SK-N-SH (cell line): ENCODE measurements at regions not wholly inside any gene's neighbourhood (a gene's known extent, or its start where the extent isn't known, plus 50 kb on each side); places are given as distances from the start of the nearest gene placed in this dataset.

Experiments
- CTCF ChIP-seq: fragments of 200-600 bp; sonication (generic); IDR thresholded peaks from 2 replicates; pipeline ENCODE4 v1.6.1; 2017; ENCODE audit warnings: antibody characterized with exemption, mild to moderate bottlenecking, moderate library complexity
- EP300 ChIP-seq, 2 experiments: IDR thresholded peaks; 2 replicates each; pipeline versions ENCODE4 v1.4.0 to v1.6.1; 2012; ENCODE audit warnings: borderline replicate concordance in 1 of 2, low read depth in 1 of 2, low read length in 1 of 2
- MAX ChIP-seq: IDR thresholded peaks from 2 replicates; pipeline ENCODE4 v1.4.0; 2012; ENCODE audit warnings: low read depth
- RAD21 ChIP-seq: IDR thresholded peaks from 2 replicates; pipeline ENCODE4 v1.6.1; 2012; ENCODE audit warnings: mild to moderate bottlenecking, low read length
- RCOR1 ChIP-seq: fragments of 150-350 bp; IDR thresholded peaks from 2 replicates; pipeline ENCODE4 v1.6.1; 2017; ENCODE audit warnings: antibody characterized with exemption, low read length
- RXRA ChIP-seq: IDR thresholded peaks from 2 replicates; pipeline ENCODE4 v1.4.0; 2012; ENCODE audit warnings: low read depth, mild to moderate bottlenecking, borderline replicate concordance
- SMC3 ChIP-seq: IDR thresholded peaks from 2 replicates; pipeline ENCODE4 v1.6.1; 2012; ENCODE audit warnings: low read depth, low read length, improper control_type of control experiment
- USF1 ChIP-seq: IDR thresholded peaks from 2 replicates; pipeline ENCODE4 v1.4.0; 2012; ENCODE audit warnings: low read depth, borderline replicate concordance
- YY1 ChIP-seq: IDR thresholded peaks from 2 replicates; pipeline ENCODE4 v1.4.0; 2012; ENCODE audit warnings: low read depth, mild to moderate bottlenecking

GRCh38 chr9:12463641-12464040 is 229.5 kb upstream of the TYRP1 start:
- TF ChIP-seq EP300 (IDR thresholded peaks at IDR 0.05; ENCODE audit: borderline replicate concordance in 1 of 2, low read depth in 1 of 2, low read length in 1 of 2) (no peak), RXRA (no peak), CTCF (no peak), SMC3 (no peak), YY1 (no peak), MAX (no peak), RCOR1 (no peak), RAD21 (no peak), USF1 (no peak)
